ENCODE measurements at regions not wholly inside any gene's neighbourhood (a gene's known extent, or its start where the extent isn't known, plus 50 kb on each side); places are given as distances from the start of the nearest gene placed in this dataset.

DNA sequence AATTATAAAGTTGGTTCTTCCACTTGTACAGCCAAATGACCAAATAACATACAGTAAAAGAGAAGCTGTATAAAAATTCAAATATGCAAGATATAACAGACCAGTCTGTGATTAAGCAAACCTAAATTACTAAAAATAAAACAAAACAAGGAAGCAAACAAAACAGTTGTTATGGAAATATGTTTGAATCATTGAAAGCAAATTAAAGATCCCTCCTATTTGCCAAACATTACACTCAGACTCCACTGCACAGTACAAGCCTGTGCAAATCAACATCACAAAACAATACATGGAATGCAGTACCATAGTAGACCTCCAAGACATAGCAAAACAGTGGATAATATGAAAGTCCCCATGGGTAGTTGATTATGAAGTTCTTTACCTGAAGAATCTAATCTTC, 288.1 kb upstream of the PTGER4 start:
- TF ChIP-seq, protein P1, sequence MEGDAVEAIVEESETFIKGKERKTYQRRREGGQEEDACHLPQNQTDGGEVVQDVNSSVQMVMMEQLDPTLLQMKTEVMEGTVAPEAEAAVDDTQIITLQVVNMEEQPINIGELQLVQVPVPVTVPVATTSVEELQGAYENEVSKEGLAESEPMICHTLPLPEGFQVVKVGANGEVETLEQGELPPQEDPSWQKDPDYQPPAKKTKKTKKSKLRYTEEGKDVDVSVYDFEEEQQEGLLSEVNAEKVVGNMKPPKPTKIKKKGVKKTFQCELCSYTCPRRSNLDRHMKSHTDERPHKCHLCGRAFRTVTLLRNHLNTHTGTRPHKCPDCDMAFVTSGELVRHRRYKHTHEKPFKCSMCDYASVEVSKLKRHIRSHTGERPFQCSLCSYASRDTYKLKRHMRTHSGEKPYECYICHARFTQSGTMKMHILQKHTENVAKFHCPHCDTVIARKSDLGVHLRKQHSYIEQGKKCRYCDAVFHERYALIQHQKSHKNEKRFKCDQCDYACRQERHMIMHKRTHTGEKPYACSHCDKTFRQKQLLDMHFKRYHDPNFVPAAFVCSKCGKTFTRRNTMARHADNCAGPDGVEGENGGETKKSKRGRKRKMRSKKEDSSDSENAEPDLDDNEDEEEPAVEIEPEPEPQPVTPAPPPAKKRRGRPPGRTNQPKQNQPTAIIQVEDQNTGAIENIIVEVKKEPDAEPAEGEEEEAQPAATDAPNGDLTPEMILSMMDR (conservative IDR thresholded peaks at IDR 0.05; ENCODE audit: low read depth, low read length) = no peak
- no peak for TF ChIP-seq EZH2 (IDR thresholded peaks at IDR 0.05; ENCODE audit: borderline replicate concordance, low read depth, low read length, poor library complexity, severe bottlenecking)

All from A673 (cell line).